Sigmoid colon (tissue), 4 donors: ENCODE measurements at regions not wholly inside any gene's neighbourhood (a gene's known extent, or its start where the extent isn't known, plus 50 kb on each side); places are given as distances from the start of the nearest gene placed in this dataset.

ENCODE experiments used
- POLR2A ChIP-seq, 2 donors: fragments of 450-650 bp; IDR thresholded peaks; one replicate each; pipeline ENCODE4 v1.6.1; 2016; ENCODE audit warnings: antibody characterized with exemption in 2 of 2, mild to moderate bottlenecking in 2 of 2, moderate library complexity in 2 of 2
- POLR2AphosphoS5 ChIP-seq, 4 donors: sonication (generic); formaldehyde crosslinking; IDR thresholded peaks; one replicate each; pipeline ENCODE4 v1.6.1; 2017; ENCODE audit warnings: antibody characterized with exemption in 4 of 4
- TF ChIP-seq, protein P1 (sequence below), 4 experiments: fragments of 450-650 bp in 3 of 4; fragments of 200-600 bp in 1 of 4; IDR thresholded peaks; one replicate each; pipeline ENCODE4 v1.5.1; 2016 to 2019; ENCODE audit warnings: antibody characterized with exemption in 4 of 4, mild to moderate bottlenecking in 3 of 4, moderate library complexity in 2 of 4

GRCh38 chr20:6626805-6627204 lies 140.7 kb upstream of the BMP2 start:
- TF ChIP-seq, protein P1, sequence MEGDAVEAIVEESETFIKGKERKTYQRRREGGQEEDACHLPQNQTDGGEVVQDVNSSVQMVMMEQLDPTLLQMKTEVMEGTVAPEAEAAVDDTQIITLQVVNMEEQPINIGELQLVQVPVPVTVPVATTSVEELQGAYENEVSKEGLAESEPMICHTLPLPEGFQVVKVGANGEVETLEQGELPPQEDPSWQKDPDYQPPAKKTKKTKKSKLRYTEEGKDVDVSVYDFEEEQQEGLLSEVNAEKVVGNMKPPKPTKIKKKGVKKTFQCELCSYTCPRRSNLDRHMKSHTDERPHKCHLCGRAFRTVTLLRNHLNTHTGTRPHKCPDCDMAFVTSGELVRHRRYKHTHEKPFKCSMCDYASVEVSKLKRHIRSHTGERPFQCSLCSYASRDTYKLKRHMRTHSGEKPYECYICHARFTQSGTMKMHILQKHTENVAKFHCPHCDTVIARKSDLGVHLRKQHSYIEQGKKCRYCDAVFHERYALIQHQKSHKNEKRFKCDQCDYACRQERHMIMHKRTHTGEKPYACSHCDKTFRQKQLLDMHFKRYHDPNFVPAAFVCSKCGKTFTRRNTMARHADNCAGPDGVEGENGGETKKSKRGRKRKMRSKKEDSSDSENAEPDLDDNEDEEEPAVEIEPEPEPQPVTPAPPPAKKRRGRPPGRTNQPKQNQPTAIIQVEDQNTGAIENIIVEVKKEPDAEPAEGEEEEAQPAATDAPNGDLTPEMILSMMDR (IDR thresholded peaks at IDR 0.05) = no peak
- TF ChIP-seq POLR2AphosphoS5 (IDR thresholded peaks at IDR 0.05) = no peak
- no peak for TF ChIP-seq POLR2A (IDR thresholded peaks at IDR 0.05)
